ENCODE measurements at regions not wholly inside any gene's neighbourhood (a gene's known extent, or its start where the extent isn't known, plus 50 kb on each side); places are given as distances from the start of the nearest gene placed in this dataset.

GRCh38 chr4:123835831-123836590 lies 439.4 kb downstream of the SPRY1 start:
- Histone ChIP-seq H3K79me2 (ENCODE audit: low read length) (no peaks in the 10 kb centered on the region), H3K9me3 (replicated peaks; ENCODE audit: insufficient read depth, low read length) (no peaks in the 10 kb centered on the region), H4K20me1 (ENCODE audit: insufficient read depth, low read length) (no peaks in the 10 kb centered on the region), H3K4me1 (ENCODE audit: low read length) (peaks cover 15% of the 10 kb centered on the region), H3K27me3 (replicated peaks; ENCODE audit: insufficient read depth, low read length) (no peaks in the 10 kb centered on the region), H3K27ac (ENCODE audit: low read length) (peak overlapping the region; percentile 77; the same call in 1 of the 2 replicates), H3K9ac (ENCODE audit: low read length) (no peak overlapping the region), H3K4me2 (ENCODE audit: low read depth, low read length) (no peak overlapping the region; the same call in 1 of the 2 replicates), H3F3A (ENCODE audit: insufficient read depth, low read length) (peaks cover 16% of the 10 kb centered on the region), H3K9me2 (replicated peaks; ENCODE audit: insufficient read depth, low read length) (no peaks in the 10 kb centered on the region), H3K4me3 (ENCODE audit: low read length) (no peak overlapping the region), H3K36me3 (replicated peaks; ENCODE audit: insufficient read depth, low read length) (no peaks in the 10 kb centered on the region), H2AFZ (ENCODE audit: low read length) (no peak overlapping the region)
- no peak for DNase-seq
- TF ChIP-seq EZH2 (optimal IDR thresholded peaks at IDR 0.05; ENCODE audit: low read depth, low read length): no peak
- TF ChIP-seq EZH2phosphoT487 (IDR thresholded peaks at IDR 0.05; ENCODE audit: low read length): no peak
- TF ChIP-seq CTCF (IDR thresholded peaks at IDR 0.05; ENCODE audit: low read length): no peak

- H2AFZ ChIP-seq (ENCODE audit: low read length): peak overlapping the region; percentile 51
- no peak overlapping the region for H3K9ac ChIP-seq (ENCODE audit: low read length)
- no peaks in the 10 kb centered on the region for H4K20me1 ChIP-seq (ENCODE audit: insufficient read depth, low read length)
- no peaks in the 10 kb centered on the region for H3K9me3 ChIP-seq (replicated peaks; ENCODE audit: insufficient read depth, low read length)
- TF ChIP-seq CTCF (IDR thresholded peaks at IDR 0.05; ENCODE audit: low read length) (no peak), EZH2phosphoT487 (IDR thresholded peaks at IDR 0.05; ENCODE audit: low read length) (no peak), EZH2 (optimal IDR thresholded peaks at IDR 0.05; ENCODE audit: low read depth, low read length) (no peak)
- H3K79me2 ChIP-seq (ENCODE audit: low read length): no peaks in the 10 kb centered on the region
- H3K4me1 ChIP-seq (ENCODE audit: low read length): peaks cover 15% of the 10 kb centered on the region
- H3F3A ChIP-seq (ENCODE audit: insufficient read depth, low read length): peaks cover 16% of the 10 kb centered on the region
- H3K9me2 ChIP-seq (replicated peaks; ENCODE audit: insufficient read depth, low read length): no peaks in the 10 kb centered on the region
- peak overlapping the region; percentile 60 for H3K4me2 ChIP-seq (ENCODE audit: low read depth, low read length)
- H3K27me3 ChIP-seq (replicated peaks; ENCODE audit: insufficient read depth, low read length): no peaks in the 10 kb centered on the region
- no peaks in the 10 kb centered on the region for H3K36me3 ChIP-seq (replicated peaks; ENCODE audit: insufficient read depth, low read length)
- peak overlapping the region; percentile 77 for H3K27ac ChIP-seq (ENCODE audit: low read length)
- H3K4me3 ChIP-seq (ENCODE audit: low read length): peak overlapping the region; percentile 29
- peak; percentile 92 for DNase-seq
Measured at GRCh38 chr4:123836851-123837595, 440.4 kb downstream of the SPRY1 start.

GRCh38 chr4:123838474-123838873 lies 441.9 kb downstream of the SPRY1 start:
- no peaks in the 10 kb centered on the region for H3K79me2 ChIP-seq (ENCODE audit: low read length)
- H3K9me2 ChIP-seq (replicated peaks; ENCODE audit: insufficient read depth, low read length): no peaks in the 10 kb centered on the region
- H3F3A ChIP-seq (ENCODE audit: insufficient read depth, low read length): peaks cover 16% of the 10 kb centered on the region
- peaks cover 15% of the 10 kb centered on the region for H3K4me1 ChIP-seq (ENCODE audit: low read length)
- H3K36me3 ChIP-seq (replicated peaks; ENCODE audit: insufficient read depth, low read length): no peaks in the 10 kb centered on the region
- H3K27ac ChIP-seq (ENCODE audit: low read length): no peak overlapping the region
- no peak overlapping the region for H3K4me3 ChIP-seq (ENCODE audit: low read length)
- no peaks in the 10 kb centered on the region for H4K20me1 ChIP-seq (ENCODE audit: insufficient read depth, low read length)
- H3K4me2 ChIP-seq (ENCODE audit: low read depth, low read length): no peak overlapping the region
- no peaks in the 10 kb centered on the region for H3K27me3 ChIP-seq (replicated peaks; ENCODE audit: insufficient read depth, low read length)
- no peak for DNase-seq
- H2AFZ ChIP-seq (ENCODE audit: low read length): no peak overlapping the region
- no peak overlapping the region for H3K9ac ChIP-seq (ENCODE audit: low read length)
- no peaks in the 10 kb centered on the region for H3K9me3 ChIP-seq (replicated peaks; ENCODE audit: insufficient read depth, low read length)
- TF ChIP-seq EZH2 (optimal IDR thresholded peaks at IDR 0.05; ENCODE audit: low read depth, low read length): no peak
- TF ChIP-seq CTCF (IDR thresholded peaks at IDR 0.05; ENCODE audit: low read length): no peak

All from MM.1S (cell line).